H9 (cell line): ENCODE measurements at regions not wholly inside any gene's neighbourhood (a gene's known extent, or its start where the extent isn't known, plus 50 kb on each side); places are given as distances from the start of the nearest gene placed in this dataset.

ENCODE experiments used
- DNase-seq: peaks from one replicate; pipeline ENCODE4 v3.0.0-alpha.2; 2017
- H2AFZ ChIP-seq: one replicate; pipeline ENCODE4 v1.6.1; 2013; ENCODE audit warnings: mild to moderate bottlenecking, low read length, control low read depth, moderate library complexity
- H2AK5ac ChIP-seq: 2 replicates; pipeline ENCODE4 v1.6.1; 2013; ENCODE audit warnings: low read length, control low read depth, mixed read lengths; ENCODE audit not compliant: insufficient read length
- H2BK120ac ChIP-seq: one replicate; pipeline ENCODE4 v1.6.1; 2013; ENCODE audit warnings: low read depth, mild to moderate bottlenecking, low read length, control low read depth, inconsistent platforms; ENCODE audit not compliant: poor library complexity, severe bottlenecking
- H2BK12ac ChIP-seq: 2 replicates; pipeline ENCODE4 v1.6.1; 2013; ENCODE audit warnings: low read length, control low read depth, mixed read lengths, low read depth; ENCODE audit not compliant: insufficient read length
- H2BK15ac ChIP-seq: 2 replicates; pipeline ENCODE4 v1.6.1; 2013; ENCODE audit warnings: low read depth, low read length, control low read depth
- H2BK20ac ChIP-seq: one replicate; pipeline ENCODE4 v1.6.1; 2013; ENCODE audit warnings: low read depth, mild to moderate bottlenecking, low read length, control low read depth, inconsistent platforms; ENCODE audit not compliant: poor library complexity, severe bottlenecking
- H2BK5ac ChIP-seq: 2 replicates; pipeline ENCODE4 v1.6.1; 2013; ENCODE audit warnings: low read length, control low read depth, mixed read lengths; ENCODE audit not compliant: insufficient read length
- H3K14ac ChIP-seq: 2 replicates; pipeline ENCODE4 v1.6.1; 2013; ENCODE audit warnings: low read length, control low read depth; ENCODE audit not compliant: insufficient read depth
- H3K18ac ChIP-seq: 2 replicates; pipeline ENCODE4 v1.6.1; 2013; ENCODE audit warnings: low read depth, mild to moderate bottlenecking, mixed read lengths, low read length, control low read depth; ENCODE audit not compliant: insufficient read length
- H3K23ac ChIP-seq: 2 replicates; pipeline ENCODE4 v1.6.1; 2013; ENCODE audit warnings: low read length, control low read depth, mixed read lengths, low read depth; ENCODE audit not compliant: insufficient read length
- H3K23me2 ChIP-seq: 2 replicates; pipeline ENCODE4 v1.6.1; 2013; ENCODE audit warnings: low read depth, mild to moderate bottlenecking, mixed read lengths, low read length, control low read depth; ENCODE audit not compliant: insufficient read length, poor library complexity, severe bottlenecking
- H3K27ac ChIP-seq: 2 replicates; pipeline ENCODE4 v1.5.1; 2013; ENCODE audit warnings: low read length, control low read depth, mixed read lengths, low read depth; ENCODE audit not compliant: insufficient read length
- H3K27me3 ChIP-seq: 2 replicates; pipeline ENCODE4 v1.6.1; 2013; ENCODE audit warnings: low read length, control low read depth, inconsistent platforms; ENCODE audit not compliant: insufficient read depth
- H3K4ac ChIP-seq: 2 replicates; pipeline ENCODE4 v1.6.1; 2013; ENCODE audit warnings: low read depth, mild to moderate bottlenecking, control low read depth, inconsistent platforms, low read length, moderate library complexity
- H3K4me1 ChIP-seq: 2 replicates; pipeline ENCODE4 v1.6.1; 2013; ENCODE audit warnings: low read length, control low read depth, inconsistent platforms; ENCODE audit not compliant: insufficient read depth
- H3K4me2 ChIP-seq: 2 replicates; pipeline ENCODE4 v1.6.1; 2013; ENCODE audit warnings: low read length, control low read depth, mixed read lengths; ENCODE audit not compliant: insufficient read length, insufficient read depth
- H3K56ac ChIP-seq: 2 replicates; pipeline ENCODE4 v1.6.1; 2013; ENCODE audit warnings: low read depth, mild to moderate bottlenecking, mixed read lengths, low read length, control low read depth; ENCODE audit not compliant: insufficient read length
- H3K79me1 ChIP-seq: 2 replicates; pipeline ENCODE4 v1.6.1; 2013; ENCODE audit warnings: low read depth, mild to moderate bottlenecking, moderate library complexity, low read length, control low read depth, inconsistent platforms; ENCODE audit not compliant: insufficient read depth, poor library complexity, severe bottlenecking
- H3K79me2 ChIP-seq: 2 replicates; pipeline ENCODE4 v1.6.1; 2013; ENCODE audit warnings: low read length, control low read depth, inconsistent platforms; ENCODE audit not compliant: insufficient read depth
- H3K9ac ChIP-seq: 2 replicates; pipeline ENCODE4 v1.6.1; 2013; ENCODE audit warnings: low read length, control low read depth, mixed read lengths; ENCODE audit not compliant: insufficient read length; ENCODE audit errors: extremely low read depth
- H3K9me3 ChIP-seq: one replicate; pipeline ENCODE4 v1.6.1; 2013; ENCODE audit warnings: low read depth, low read length, inconsistent platforms; ENCODE audit not compliant: control insufficient read depth
- H3T11ph ChIP-seq: one replicate; pipeline ENCODE4 v1.6.1; 2013; ENCODE audit warnings: mild to moderate bottlenecking, low read length, control low read depth, inconsistent platforms
- H4K20me1 ChIP-seq: one replicate; pipeline ENCODE4 v1.6.1; 2013; ENCODE audit not compliant: control insufficient read depth, insufficient read length, insufficient read depth
- H4K5ac ChIP-seq: 2 replicates; pipeline ENCODE4 v1.6.1; 2013; ENCODE audit warnings: low read depth, mild to moderate bottlenecking, mixed read lengths, low read length, control low read depth; ENCODE audit not compliant: insufficient read length
- H4K8ac ChIP-seq: replicated peaks from 2 replicates; pipeline ENCODE4 v1.6.1; 2013; ENCODE audit warnings: low read length, control low read depth, mixed read lengths, low read depth; ENCODE audit not compliant: insufficient read length
- H4K91ac ChIP-seq: 2 replicates; pipeline ENCODE4 v1.6.1; 2013; ENCODE audit warnings: low read depth, mild to moderate bottlenecking, moderate library complexity, mixed read lengths, low read length, control low read depth; ENCODE audit not compliant: insufficient read length
- H3K27ac Mint-ChIP-seq, 3 experiments: 2 replicates in 2 of 3; 3 replicates in 1 of 3; pipeline ENCODE4 v1.8.0; 2020 to 2021; ENCODE audit warnings: mixed read lengths in 3 of 3, mild to moderate bottlenecking in 1 of 3, moderate library complexity in 1 of 3
- H3K27me3 Mint-ChIP-seq: 2 replicates; pipeline ENCODE4 v1.8.0; 2021; ENCODE audit warnings: low read depth, mild to moderate bottlenecking, moderate library complexity, mixed read lengths
- H3K36me3 Mint-ChIP-seq, 3 experiments: 2 replicates in 2 of 3; 3 replicates in 1 of 3; pipeline ENCODE4 v1.8.0; 2020 to 2021; ENCODE audit warnings: low read depth in 3 of 3, mixed read lengths in 3 of 3; ENCODE audit not compliant: insufficient read depth in 1 of 3
- H3K4me1 Mint-ChIP-seq, 2 experiments: 2 replicates each; pipeline ENCODE4 v1.8.0; 2020; ENCODE audit warnings: mixed read lengths in 2 of 2
- H3K4me3 Mint-ChIP-seq, 2 experiments: 2 replicates in 1 of 2; 3 replicates in 1 of 2; pipeline ENCODE4 v1.8.0; 2020 to 2021; ENCODE audit warnings: mild to moderate bottlenecking in 2 of 2, mixed read lengths in 2 of 2, moderate library complexity in 1 of 2
- H3K9me3 Mint-ChIP-seq, 2 experiments: 2 replicates in 1 of 2; 3 replicates in 1 of 2; pipeline ENCODE4 v1.8.0; 2020; ENCODE audit warnings: mild to moderate bottlenecking in 2 of 2, mixed read lengths in 2 of 2, moderate library complexity in 1 of 2
- CTCF ChIP-seq: fragments of 200-600 bp; sonication (generic); conservative IDR thresholded peaks from 3 replicates; pipeline ENCODE4 v1.8.0; 2021; ENCODE audit warnings: antibody characterized with exemption, mild to moderate bottlenecking
- WGBS: extraction: QIAGEN DNeasy Blood & Tissue Kit; methylation state at CpG from one replicate; pipeline ENCODE4 v1.1.7; 2013; ENCODE audit warnings: missing lambda C conversion rate, low lambda C conversion rate, mixed read lengths; ENCODE audit not compliant: insufficient read length; ENCODE audit errors: extremely low coverage; 5-methylcytosine and 5-hydroxymethylcytosine counted together

DNA sequence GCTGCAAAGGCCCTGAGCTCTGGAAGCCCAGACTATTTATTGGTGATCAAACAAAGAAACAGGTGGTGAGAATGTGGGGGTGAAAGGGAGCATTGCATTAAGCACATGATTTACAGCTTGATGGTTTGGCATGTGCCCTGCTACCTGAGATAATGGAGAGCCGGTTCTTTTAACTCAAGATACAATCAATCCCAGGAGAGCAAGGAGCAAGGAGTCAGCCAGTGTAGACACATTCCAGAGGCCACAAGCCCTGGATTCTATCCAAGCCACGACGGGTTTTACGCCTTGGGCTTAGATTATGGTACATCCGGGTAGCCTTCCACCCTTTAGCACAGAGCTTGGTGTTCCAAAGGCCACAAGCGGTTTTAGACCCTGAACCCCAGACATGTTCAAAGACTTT lies 292.2 kb downstream of the CYLC2 start:
- H3K23ac ChIP-seq: no peak overlapping the region
- H3K79me2 ChIP-seq: no peaks in the 10 kb centered on the region
- H4K20me1 ChIP-seq: no peaks in the 10 kb centered on the region
- no peaks in the 10 kb centered on the region for H3K4me1 ChIP-seq
- no peaks in the 10 kb centered on the region; a peak in 1 of 5 replicates for H3K9me3 Mint-ChIP-seq
- H4K91ac ChIP-seq: no peak overlapping the region
- no peak overlapping the region for H4K8ac ChIP-seq
- no peaks in the 10 kb centered on the region for H3K9me3 ChIP-seq
- no peak overlapping the region for H2BK15ac ChIP-seq
- no peak overlapping the region for H2BK12ac ChIP-seq
- no peak overlapping the region for H3K56ac ChIP-seq
- H3T11ph ChIP-seq: no peak overlapping the region
- H3K36me3 Mint-ChIP-seq: no peaks in the 10 kb centered on the region; a peak in 1 of 7 replicates
- no peak overlapping the region for H3K27ac Mint-ChIP-seq
- no peak for DNase-seq
- H2BK20ac ChIP-seq: no peak overlapping the region
- H3K27ac ChIP-seq: no peak overlapping the region
- no peaks in the 10 kb centered on the region for H3K27me3 ChIP-seq
- no peak overlapping the region for H3K14ac ChIP-seq
- no CpG with 5 or more reads among the region's 6 CpGs for WGBS
- H4K5ac ChIP-seq: no peak overlapping the region
- H3K79me1 ChIP-seq: no peaks in the 10 kb centered on the region
- no peak overlapping the region for H3K9ac ChIP-seq
- H3K27me3 Mint-ChIP-seq: no peaks in the 10 kb centered on the region; the same call in 1 of the 2 replicates
- no peaks in the 10 kb centered on the region for H3K4me1 Mint-ChIP-seq
- no peak overlapping the region for H2AK5ac ChIP-seq
- H2BK120ac ChIP-seq: no peak overlapping the region
- no peak overlapping the region for H2AFZ ChIP-seq
- H3K4me3 Mint-ChIP-seq: no peak overlapping the region
- H3K4me2 ChIP-seq: no peak overlapping the region
- no peak for TF ChIP-seq CTCF
- H3K18ac ChIP-seq: no peak overlapping the region
- H3K23me2 ChIP-seq: no peaks in the 10 kb centered on the region
- no peak overlapping the region for H3K4ac ChIP-seq
- H2BK5ac ChIP-seq: no peak overlapping the region
